ENCODE measurements at regions not wholly inside any gene's neighbourhood (a gene's known extent, or its start where the extent isn't known, plus 50 kb on each side); places are given as distances from the start of the nearest gene placed in this dataset.

GRCh38 chr13:44627441-44627840 lies 51.3 kb upstream of the TSC22D1 start:
- Histone ChIP-seq H3K9me2 (ENCODE audit: low read depth, low read length) (no peaks in the 10 kb centered on the region), H3K27me3 (ENCODE audit: insufficient read depth, low read length) (no peaks in the 10 kb centered on the region; the same call in 1 of the 2 replicates), H3K79me2 (ENCODE audit: insufficient read depth, low read length) (no peaks in the 10 kb centered on the region), H3K9ac (ENCODE audit: low read length) (no peak overlapping the region), H3K36me3 (ENCODE audit: insufficient read depth, low read length) (no peaks in the 10 kb centered on the region), H3F3A (ENCODE audit: insufficient read depth, low read length) (no peaks in the 10 kb centered on the region), H2AFZ (ENCODE audit: low read length) (no peak overlapping the region), H4K20me1 (ENCODE audit: insufficient read depth, low read length) (no peaks in the 10 kb centered on the region), H3K4me1 (ENCODE audit: insufficient read depth, low read length, severe bottlenecking) (no peaks in the 10 kb centered on the region), H3K27ac (ENCODE audit: low read depth, low read length, poor library complexity, severe bottlenecking) (no peak overlapping the region), H3K4me3 (ENCODE audit: low read depth, low read length, poor library complexity, severe bottlenecking) (no peak overlapping the region), H3K9me3 (ENCODE audit: low read length) (no peaks in the 10 kb centered on the region), H3K4me2 (ENCODE audit: low read length) (no peak overlapping the region)
- TF ChIP-seq EZH2 (IDR thresholded peaks at IDR 0.05; ENCODE audit: borderline replicate concordance, low read length): no peak
- TF ChIP-seq CTCF (IDR thresholded peaks at IDR 0.05; ENCODE audit: low read length): no peak

DNA sequence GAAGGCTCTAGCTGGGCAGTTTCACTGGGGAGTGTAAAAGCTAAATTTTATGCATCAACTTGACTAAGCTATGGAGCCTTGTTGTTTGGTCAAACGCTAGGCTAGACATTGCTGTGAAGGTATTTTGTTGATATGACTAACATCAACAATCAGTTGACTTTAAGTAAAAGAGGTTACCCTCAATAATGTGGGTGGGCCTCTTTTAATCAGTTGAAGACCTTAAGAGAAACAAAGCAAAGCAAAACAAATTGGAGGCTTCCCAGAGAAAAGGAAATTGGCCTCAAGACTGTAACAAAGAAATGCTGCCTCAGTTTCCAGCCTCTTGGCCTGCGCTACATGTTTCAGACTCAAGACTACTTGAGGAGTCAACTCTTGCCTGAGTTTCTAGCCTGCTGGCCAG lies 50.0 kb upstream of the TSC22D1 start:
- no peaks in the 10 kb centered on the region for H3K9me3 ChIP-seq (ENCODE audit: low read length)
- H3K79me2 ChIP-seq (ENCODE audit: insufficient read depth, low read length): no peaks in the 10 kb centered on the region
- H3K27me3 ChIP-seq (ENCODE audit: insufficient read depth, low read length): no peaks in the 10 kb centered on the region; the same call in 1 of the 2 replicates
- H3F3A ChIP-seq (ENCODE audit: insufficient read depth, low read length): no peaks in the 10 kb centered on the region
- H4K20me1 ChIP-seq (ENCODE audit: insufficient read depth, low read length): no peaks in the 10 kb centered on the region
- no peaks in the 10 kb centered on the region for H3K36me3 ChIP-seq (ENCODE audit: insufficient read depth, low read length)
- H3K27ac ChIP-seq (ENCODE audit: low read depth, low read length, poor library complexity, severe bottlenecking): no peak overlapping the region
- H3K4me2 ChIP-seq (ENCODE audit: low read length): no peak overlapping the region
- no peak for TF ChIP-seq EZH2 (IDR thresholded peaks at IDR 0.05; ENCODE audit: borderline replicate concordance, low read length)
- TF ChIP-seq CTCF (IDR thresholded peaks at IDR 0.05; ENCODE audit: low read length): no peak
- no peaks in the 10 kb centered on the region for H3K4me1 ChIP-seq (ENCODE audit: insufficient read depth, low read length, severe bottlenecking)
- H2AFZ ChIP-seq (ENCODE audit: low read length): no peak overlapping the region
- H3K9me2 ChIP-seq (ENCODE audit: low read depth, low read length): no peaks in the 10 kb centered on the region
- H3K4me3 ChIP-seq (ENCODE audit: low read depth, low read length, poor library complexity, severe bottlenecking): no peak overlapping the region
- no peak overlapping the region for H3K9ac ChIP-seq (ENCODE audit: low read length)

All from OCI-LY1 (cell line).